ENCODE measurements at regions not wholly inside any gene's neighbourhood (a gene's known extent, or its start where the extent isn't known, plus 50 kb on each side); places are given as distances from the start of the nearest gene placed in this dataset.

DNA sequence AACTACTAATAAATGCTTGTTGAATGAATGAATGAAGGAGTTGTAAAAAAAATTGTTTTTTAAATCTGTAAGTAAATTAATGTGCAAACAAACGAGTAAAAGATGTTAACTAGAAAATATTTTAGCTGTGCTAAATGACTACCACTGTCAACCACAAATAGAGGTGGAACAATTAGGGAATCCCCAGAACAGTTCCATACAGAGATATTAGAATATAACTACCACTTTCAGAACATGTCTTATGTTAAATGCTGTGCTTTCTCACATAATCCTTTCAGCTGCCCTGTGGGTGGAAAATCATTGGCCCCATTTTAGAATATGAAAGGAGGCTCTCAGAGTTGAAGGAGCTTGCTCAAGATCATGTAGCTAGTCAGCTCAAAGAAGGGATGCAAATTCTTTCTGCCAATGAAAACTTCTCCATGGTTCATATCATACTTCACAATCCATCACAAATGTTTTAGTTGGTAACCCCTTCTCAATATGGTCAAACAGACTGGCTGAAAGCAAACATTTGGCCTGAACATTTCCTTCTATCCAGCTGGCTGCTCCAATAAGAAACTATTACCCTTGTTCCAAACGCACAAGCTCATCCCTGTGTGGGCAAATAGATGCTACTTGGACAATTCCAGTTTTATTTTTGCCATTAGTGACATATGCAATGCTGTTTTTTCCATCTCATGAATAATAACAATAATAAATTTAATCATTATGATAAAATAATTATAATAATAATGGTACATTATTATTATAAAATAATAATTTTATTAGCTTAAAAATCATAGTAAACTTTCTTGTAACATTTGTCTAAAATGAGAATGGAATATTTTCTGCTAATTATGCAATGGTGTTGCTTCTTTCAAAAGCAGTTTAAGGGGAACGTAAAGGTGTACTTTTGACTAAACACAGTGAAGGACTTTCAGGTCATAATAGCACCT is 290.4 kb upstream of the STT3B start:
- TF ChIP-seq POLR2A (IDR thresholded peaks at IDR 0.05) = no peak
- TF ChIP-seq, protein P1, sequence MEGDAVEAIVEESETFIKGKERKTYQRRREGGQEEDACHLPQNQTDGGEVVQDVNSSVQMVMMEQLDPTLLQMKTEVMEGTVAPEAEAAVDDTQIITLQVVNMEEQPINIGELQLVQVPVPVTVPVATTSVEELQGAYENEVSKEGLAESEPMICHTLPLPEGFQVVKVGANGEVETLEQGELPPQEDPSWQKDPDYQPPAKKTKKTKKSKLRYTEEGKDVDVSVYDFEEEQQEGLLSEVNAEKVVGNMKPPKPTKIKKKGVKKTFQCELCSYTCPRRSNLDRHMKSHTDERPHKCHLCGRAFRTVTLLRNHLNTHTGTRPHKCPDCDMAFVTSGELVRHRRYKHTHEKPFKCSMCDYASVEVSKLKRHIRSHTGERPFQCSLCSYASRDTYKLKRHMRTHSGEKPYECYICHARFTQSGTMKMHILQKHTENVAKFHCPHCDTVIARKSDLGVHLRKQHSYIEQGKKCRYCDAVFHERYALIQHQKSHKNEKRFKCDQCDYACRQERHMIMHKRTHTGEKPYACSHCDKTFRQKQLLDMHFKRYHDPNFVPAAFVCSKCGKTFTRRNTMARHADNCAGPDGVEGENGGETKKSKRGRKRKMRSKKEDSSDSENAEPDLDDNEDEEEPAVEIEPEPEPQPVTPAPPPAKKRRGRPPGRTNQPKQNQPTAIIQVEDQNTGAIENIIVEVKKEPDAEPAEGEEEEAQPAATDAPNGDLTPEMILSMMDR (IDR thresholded peaks at IDR 0.05) = no peak
- 88 to 90% (median 89%) methylated on average over 3 of the region's 3 CpGs for WGBS, 3 donors
- intact Hi-C loops (cut with DNase I) = no loop called here

DNA sequence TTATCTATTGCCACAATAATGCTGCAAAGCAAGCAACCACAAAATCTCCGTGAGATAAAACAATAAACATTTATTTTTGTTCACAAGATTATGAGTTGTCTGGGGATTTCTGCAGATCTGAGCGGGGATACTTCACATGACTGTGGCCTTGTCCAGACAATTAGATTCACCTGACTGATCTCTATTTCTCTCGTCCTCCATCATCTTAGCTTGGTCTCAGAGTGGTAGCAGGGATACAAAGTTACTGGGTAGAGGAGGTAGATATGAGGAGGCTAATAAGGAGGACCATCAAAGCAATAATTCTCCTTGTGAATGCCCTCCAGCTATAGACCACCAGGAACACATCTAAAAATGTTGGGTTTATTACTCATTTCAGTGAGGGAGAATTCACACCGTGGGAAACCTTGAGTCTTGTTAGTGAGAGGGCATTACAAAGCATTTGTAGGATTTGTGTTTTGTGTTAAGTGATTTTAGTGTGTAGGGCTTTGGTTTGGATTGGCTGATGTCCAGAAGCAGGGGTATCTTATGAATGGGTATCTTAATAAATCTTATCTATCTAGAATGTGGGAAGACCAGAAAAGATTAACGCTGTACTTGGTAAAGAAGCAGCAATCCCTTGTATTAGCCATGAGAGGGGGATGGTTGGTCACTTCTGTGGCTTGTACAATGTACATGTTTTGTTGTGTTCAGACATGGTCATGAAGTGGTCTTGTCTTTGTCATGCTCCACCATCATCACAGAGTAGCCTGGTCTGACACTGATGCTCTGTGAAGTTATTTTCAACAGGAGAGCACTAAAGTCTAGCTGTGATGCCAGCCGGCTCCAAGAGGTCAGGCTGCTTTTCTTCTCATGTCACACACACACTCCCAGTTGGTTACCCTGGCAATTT is 287.6 kb upstream of the STT3B start:
- no peak for TF ChIP-seq EP300 (IDR thresholded peaks at IDR 0.05)
- TF ChIP-seq, protein P1 (IDR thresholded peaks at IDR 0.05) = no peak
- TF ChIP-seq POLR2A (IDR thresholded peaks at IDR 0.05) = no peak
- intact Hi-C loops (cut with DNase I) = no loop called here
- WGBS, 3 donors = 86 to 91% (median 87%) methylated on average over 6 of the region's 6 CpGs
- Histone ChIP-seq H3K9me3 (no peaks in the 10 kb centered on the region), H3K27ac (no peak overlapping the region), H3K4me1 (ENCODE audit: insufficient read depth) (no peaks in the 10 kb centered on the region), H3K36me3 (no peaks in the 10 kb centered on the region), H3K4me3 (no peak overlapping the region), H3K27me3 (no peaks in the 10 kb centered on the region)
- no peak for DNase-seq

More for the DNA sequence above, 290.4 kb upstream of the STT3B start:
- DNase-seq = no peak
- Histone ChIP-seq H3K27me3 (no peaks in the 10 kb centered on the region), H3K36me3 (no peaks in the 10 kb centered on the region), H3K4me3 (no peak overlapping the region), H3K4me1 (ENCODE audit: insufficient read depth) (no peaks in the 10 kb centered on the region), H3K27ac (no peak overlapping the region), H3K9me3 (no peaks in the 10 kb centered on the region)

DNA sequence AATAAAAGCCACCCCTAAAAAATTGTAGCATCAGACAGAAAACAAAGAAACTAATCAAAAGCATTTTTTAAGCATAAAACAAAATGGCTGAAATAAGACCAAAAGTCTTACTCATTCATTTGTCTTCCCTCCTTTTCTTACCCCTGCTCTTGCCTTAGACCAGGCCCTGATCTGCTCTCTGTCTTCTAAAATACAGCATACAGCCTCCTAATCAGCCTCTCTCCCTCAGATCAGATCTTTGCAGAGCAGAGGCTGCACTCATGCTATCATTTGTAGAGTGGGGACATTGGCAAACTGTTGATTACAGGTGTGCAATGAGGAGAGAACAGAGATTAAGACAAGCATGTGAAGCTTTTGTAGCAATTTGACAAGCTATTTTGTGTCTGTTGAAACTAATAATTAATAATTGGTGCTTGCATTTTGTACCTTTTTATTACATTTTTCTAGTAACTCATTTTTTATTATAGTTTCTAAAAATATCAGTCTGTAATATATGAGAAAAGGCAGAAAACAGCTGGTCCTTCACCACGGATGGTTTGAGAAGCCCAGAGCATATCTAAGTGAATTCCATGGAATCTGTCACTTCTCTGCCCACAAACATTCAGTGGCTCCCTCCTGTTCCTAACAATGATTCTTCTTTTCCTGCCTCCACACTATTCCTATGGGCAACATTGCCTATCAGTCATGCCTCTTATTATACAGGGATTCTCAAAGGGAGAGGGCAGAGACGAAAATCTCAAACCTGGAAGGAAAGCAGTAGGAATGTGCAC is 286.2 kb upstream of the STT3B start:
- WGBS, 3 donors = 61 to 73% (median 66%) methylated on average over 2 of the region's 2 CpGs

More for the DNA sequence above, 286.2 kb upstream of the STT3B start:
- Histone ChIP-seq H3K27me3 (no peaks in the 10 kb centered on the region), H3K36me3 (no peaks in the 10 kb centered on the region), H3K4me1 (ENCODE audit: insufficient read depth) (no peaks in the 10 kb centered on the region), H3K27ac (no peak overlapping the region), H3K4me3 (no peak overlapping the region), H3K9me3 (no peaks in the 10 kb centered on the region)
- DNase-seq = no peak
- intact Hi-C loops (cut with DNase I) = no loop called here
- TF ChIP-seq, protein P1 (IDR thresholded peaks at IDR 0.05) = no peak
- no peak for TF ChIP-seq POLR2A (IDR thresholded peaks at IDR 0.05)
- no peak for TF ChIP-seq EP300 (IDR thresholded peaks at IDR 0.05)
